HG02885 (cell line): ENCODE measurements at regions not wholly inside any gene's neighbourhood (a gene's known extent, or its start where the extent isn't known, plus 50 kb on each side); places are given as distances from the start of the nearest gene placed in this dataset.
A peak's percentile ranks its signal among the peaks of the same experiment; 100 is the strongest.
"Not testable (repeated sequence)": the region's sequence is repeated elsewhere in the genome, so short reads cannot be mapped to it uniquely, and the experiment has no call there.

ENCODE experiments used
- ATAC-seq: cut with Tn5 transposase; IDR thresholded peaks from one replicate; pipeline ENCODE4 v1.9.1; 2021; ENCODE audit warnings: mild to moderate bottlenecking; ENCODE audit not compliant: unreplicated experiment, poor library complexity

DNA sequence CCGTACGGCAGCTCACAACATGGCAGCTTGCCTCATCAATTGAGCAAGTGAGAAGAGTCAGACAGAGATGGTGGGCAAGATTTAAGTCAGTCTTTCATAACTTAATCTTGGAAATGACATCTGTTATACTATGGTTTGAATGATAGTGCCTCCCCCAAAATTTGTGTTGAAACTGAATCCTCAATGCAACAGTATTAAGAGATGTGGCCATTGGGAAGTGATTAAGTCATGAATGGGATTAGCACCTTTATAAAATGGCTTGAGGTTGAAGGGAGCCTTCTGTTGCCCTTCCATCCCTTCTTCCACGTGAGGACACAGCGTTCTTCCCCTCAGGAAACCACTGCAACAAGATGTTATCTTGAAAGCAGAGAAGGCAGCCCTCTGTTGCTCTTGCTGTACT, 124.2 kb downstream of the C12orf75 start:
- no peak for ATAC-seq

- ATAC-seq, result no peak
These were observed 124.8 kb downstream of the C12orf75 start for GRCh38 chr12:105455261-105455660.

- no peak for ATAC-seq
These were observed 126.5 kb downstream of the C12orf75 start for GRCh38 chr12:105457026-105457425.

- no peak for ATAC-seq
These were observed 129.4 kb downstream of the C12orf75 start for GRCh38 chr12:105459760-105460330.

DNA sequence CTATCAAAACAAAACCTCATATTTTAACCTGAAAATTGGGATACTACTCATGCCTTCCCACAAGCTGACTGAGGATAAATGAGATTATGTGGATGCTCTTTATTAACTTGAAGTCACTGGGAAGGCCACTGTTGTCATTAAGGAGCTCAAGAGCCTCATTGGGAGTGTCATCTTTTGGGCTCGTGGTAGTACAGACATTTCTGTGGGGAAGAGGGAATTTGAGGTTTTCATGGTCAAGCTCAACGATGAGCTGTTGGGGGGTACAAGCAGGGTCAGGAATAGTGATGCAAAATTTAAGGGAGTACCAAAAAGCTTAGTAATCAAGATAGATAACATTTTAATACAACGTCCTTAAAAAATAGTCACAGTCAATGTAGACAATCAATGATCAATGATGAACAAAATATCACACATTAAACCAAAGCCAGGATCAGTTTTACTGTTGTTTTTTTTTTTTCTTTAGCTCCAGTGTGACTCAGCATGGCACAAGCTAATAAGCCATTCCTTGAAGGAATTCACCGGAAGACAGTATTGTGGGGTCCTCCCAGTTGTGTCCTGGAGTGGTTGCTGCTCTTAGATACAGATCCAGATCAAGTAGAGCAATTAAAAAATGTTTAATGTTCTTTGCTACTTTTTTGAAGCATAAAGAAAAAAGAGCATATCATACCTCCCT, 130.9 kb downstream of the C12orf75 start:
- ATAC-seq, result no peak

- no peak for ATAC-seq
These were observed 131.7 kb downstream of the C12orf75 start for GRCh38 chr12:105461944-105462762.

DNA sequence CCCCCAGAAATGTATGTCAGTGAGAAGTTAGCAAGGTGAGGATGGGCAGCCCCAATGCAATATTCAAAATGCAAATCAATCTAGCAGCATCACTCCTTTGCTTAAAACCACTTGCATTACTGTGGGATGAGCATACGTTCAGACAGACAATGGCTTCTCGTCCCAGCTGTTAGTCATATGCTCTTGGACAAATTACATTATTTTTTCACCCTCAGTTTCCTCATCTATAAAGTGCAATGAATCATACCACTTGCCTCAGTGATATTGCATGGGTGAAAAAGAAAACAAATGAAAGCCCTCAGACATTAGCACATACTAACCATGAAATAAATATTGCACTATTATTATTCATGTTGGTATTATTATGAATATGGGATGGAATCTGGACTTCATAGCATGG, 132.3 kb downstream of the C12orf75 start:
- ATAC-seq, result no peak

DNA sequence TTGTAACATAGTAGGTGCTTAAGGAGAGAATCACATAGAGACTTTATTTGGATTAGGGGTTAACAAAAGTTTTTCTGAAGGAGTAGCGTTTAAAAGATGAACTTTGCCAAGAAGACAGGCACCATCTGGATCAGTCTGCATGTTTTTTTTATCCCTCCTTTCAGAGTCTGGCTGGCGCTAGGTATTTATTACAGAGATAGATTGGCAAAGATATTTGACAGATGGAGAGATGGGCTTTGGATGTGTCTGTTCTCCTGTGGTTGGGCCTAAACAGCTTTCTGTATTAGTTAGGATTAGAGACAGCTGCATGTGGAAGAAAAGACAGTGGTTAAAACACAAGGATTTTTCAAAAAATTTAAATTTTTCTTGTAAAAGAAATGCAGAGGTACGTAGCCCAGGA, 133.9 kb downstream of the C12orf75 start:
- no peak for ATAC-seq

GRCh38 chr12:105466231-105466900, 135.9 kb downstream of the C12orf75 start:
- ATAC-seq, result no peak

GRCh38 chr12:105466901-105467598, 136.6 kb downstream of the C12orf75 start:
- no peak for ATAC-seq

DNA sequence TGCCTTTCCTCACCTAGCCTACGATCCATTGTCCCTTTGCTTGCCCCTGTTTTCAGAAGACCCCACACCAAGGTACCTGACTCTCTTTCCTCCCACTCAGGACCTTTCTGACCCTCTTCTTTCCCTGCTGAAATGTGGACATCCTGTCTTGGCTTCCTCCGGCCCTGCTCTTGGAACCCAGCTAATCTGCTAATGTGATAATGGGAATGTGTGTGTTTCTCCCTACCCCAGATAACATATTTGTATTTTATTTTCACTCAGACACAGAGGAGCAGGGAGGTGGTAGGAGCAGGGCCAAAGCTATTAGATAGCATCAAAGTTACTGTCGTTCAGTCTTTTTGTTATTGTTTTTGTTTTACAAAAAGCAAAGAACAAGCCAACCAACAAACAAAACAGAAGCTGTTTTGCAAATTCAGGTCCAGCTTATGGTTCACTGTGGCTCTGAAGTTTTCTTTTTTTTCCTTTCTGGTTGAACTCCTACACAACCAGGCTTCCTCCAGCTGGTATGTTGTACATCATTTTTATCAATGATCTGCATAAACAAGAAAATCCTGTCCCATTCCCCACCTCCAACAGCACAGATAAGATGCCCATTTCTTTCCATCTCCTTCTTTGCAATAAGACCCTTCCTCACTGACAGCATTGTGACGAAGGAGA, 137.3 kb downstream of the C12orf75 start:
- no peak for ATAC-seq

DNA sequence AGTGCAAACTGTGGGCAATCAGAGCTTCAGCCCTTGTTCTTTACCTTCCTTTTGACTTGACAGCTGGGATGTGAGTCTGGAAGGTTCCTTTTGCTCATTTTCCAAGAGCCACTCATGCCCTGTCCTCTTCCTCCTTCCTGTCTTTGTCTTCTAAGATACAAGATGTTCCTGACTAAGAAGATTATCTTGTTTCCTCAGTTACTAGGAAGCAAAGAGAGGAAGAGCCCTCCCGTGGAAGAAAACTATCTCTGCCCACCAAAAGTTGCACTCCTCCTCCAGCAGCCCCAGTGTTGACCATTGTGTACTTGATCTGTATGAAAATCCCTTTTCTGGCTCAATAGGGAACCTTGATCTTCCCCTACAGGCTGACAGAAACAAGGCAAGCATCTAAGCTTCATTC, 138.0 kb downstream of the C12orf75 start:
- ATAC-seq, result no peak

GRCh38 chr12:105469211-105469610, 138.7 kb downstream of the C12orf75 start:
- ATAC-seq, result no peak

DNA sequence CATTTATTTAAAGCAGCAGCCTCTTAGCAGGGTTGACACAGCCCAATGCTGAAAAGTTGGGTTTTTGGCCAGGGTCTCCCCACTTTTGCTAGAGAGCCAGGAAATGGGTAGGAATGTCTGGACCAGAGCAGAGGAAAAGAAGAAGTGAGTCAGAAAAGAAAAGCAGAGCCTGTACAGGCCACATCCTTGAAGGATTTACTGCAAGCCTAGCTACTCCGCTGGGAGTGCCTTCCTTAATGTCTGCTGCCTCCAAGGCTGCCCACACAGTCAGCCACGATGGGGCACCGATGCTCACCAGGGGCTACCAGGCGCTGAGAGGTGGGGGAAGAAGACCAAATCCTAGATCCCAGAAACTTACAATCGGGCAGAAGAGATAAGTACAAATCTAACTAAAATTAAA, 139.2 kb downstream of the C12orf75 start:
- ATAC-seq, result no peak

GRCh38 chr12:105470102-105470501, 139.6 kb downstream of the C12orf75 start:
- no peak for ATAC-seq

GRCh38 chr12:105470601-105471000, 140.1 kb downstream of the C12orf75 start:
- no peak for ATAC-seq

GRCh38 chr12:105474672-105475071, 144.2 kb downstream of the C12orf75 start:
- ATAC-seq, result no peak

DNA sequence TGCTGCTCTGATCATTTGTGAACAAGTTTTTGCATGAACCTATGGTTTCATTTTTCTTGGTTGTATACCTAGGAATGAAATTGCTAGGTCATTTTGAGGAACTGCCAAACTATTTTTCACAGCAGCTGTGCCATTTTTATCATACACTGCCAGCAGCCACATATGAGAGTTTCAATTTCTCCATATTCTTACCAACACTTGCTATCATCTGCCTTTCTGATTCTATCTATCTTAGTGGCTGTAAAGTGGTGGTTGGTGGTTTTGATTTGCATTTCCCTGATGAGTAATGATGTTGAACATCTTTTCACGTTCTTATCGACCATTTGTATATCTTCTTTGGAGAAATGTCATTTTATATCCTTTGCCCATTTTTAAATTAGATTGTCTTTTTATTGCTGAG, 146.1 kb downstream of the C12orf75 start:
- peak; percentile 58 for ATAC-seq

GRCh38 chr12:105477873-105478272, 147.4 kb downstream of the C12orf75 start:
- no peak for ATAC-seq

GRCh38 chr12:105478788-105479187, 148.3 kb downstream of the C12orf75 start:
- ATAC-seq, result not testable (repeated sequence)
